SU-DHL-6 (cell line): ENCODE measurements at regions not wholly inside any gene's neighbourhood (a gene's known extent, or its start where the extent isn't known, plus 50 kb on each side); places are given as distances from the start of the nearest gene placed in this dataset.

Experiments used
- H2AFZ ChIP-seq: fragments of 200-600 bp; sonication (generic); 2 replicates; pipeline ENCODE4 v1.6.1; 2014; ENCODE audit warnings: low read depth, mild to moderate bottlenecking, moderate library complexity, mixed read lengths, antibody characterized with exemption, low read length; ENCODE audit not compliant: severe bottlenecking
- H3F3A ChIP-seq: fragments of 200-600 bp; shearing (Covaris generic); 2 replicates; pipeline ENCODE4 v1.6.0; 2016; ENCODE audit warnings: antibody characterized with exemption, mild to moderate bottlenecking; ENCODE audit not compliant: insufficient read depth
- H3K27ac ChIP-seq: fragments of 200-600 bp; sonication (generic); 2 replicates; pipeline ENCODE4 v1.5.1; 2016; ENCODE audit warnings: low read depth, mild to moderate bottlenecking, low read length, moderate library complexity, mixed read lengths
- H3K27me3 ChIP-seq: fragments of 200-600 bp; sonication (generic), shearing (Covaris generic); 2 replicates; pipeline ENCODE4 v1.6.0; 2014; ENCODE audit warnings: mild to moderate bottlenecking, low read length
- H3K36me3 ChIP-seq: fragments of 200-600 bp; sonication (generic); 2 replicates; pipeline ENCODE4 v1.6.1; 2014; ENCODE audit warnings: mild to moderate bottlenecking, low read length, mixed read lengths
- H3K4me2 ChIP-seq: fragments of 300-600, 200-600 bp; shearing (Covaris generic), sonication (generic); 2 replicates; pipeline ENCODE4 v1.6.0; 2014; ENCODE audit warnings: low read length, low read depth, mild to moderate bottlenecking; ENCODE audit not compliant: poor library complexity, severe bottlenecking
- H3K4me3 ChIP-seq: fragments of 200-600 bp; sonication (generic); 2 replicates; pipeline ENCODE4 v1.5.1; 2014; ENCODE audit warnings: antibody characterized with exemption, low read length, mild to moderate bottlenecking, mixed read lengths; ENCODE audit not compliant: insufficient read depth, poor library complexity, severe bottlenecking
- H3K79me2 ChIP-seq: fragments of 200-600 bp; sonication (generic); 2 replicates; pipeline ENCODE4 v1.6.1; 2014; ENCODE audit warnings: mild to moderate bottlenecking, low read length, moderate library complexity; ENCODE audit not compliant: insufficient read depth
- H3K9ac ChIP-seq: fragments of 200-600 bp; sonication (generic); 2 replicates; pipeline ENCODE4 v1.7.0; 2014; ENCODE audit warnings: mild to moderate bottlenecking, low read length
- H3K9me2 ChIP-seq: fragments of 200-600 bp; sonication (generic); replicated peaks from 2 replicates; pipeline ENCODE4 v1.6.1; 2014; ENCODE audit warnings: low read length; ENCODE audit not compliant: insufficient read depth
- H3K9me3 ChIP-seq: fragments of 200-600 bp; sonication (generic); 2 replicates; pipeline ENCODE4 v1.6.1; 2014; ENCODE audit warnings: low read length, mixed read lengths; ENCODE audit not compliant: insufficient read depth
- H4K20me1 ChIP-seq: fragments of 200-600 bp; sonication (generic); 2 replicates; pipeline ENCODE4 v1.6.1; 2014; ENCODE audit warnings: low read depth, mild to moderate bottlenecking, antibody characterized with exemption, low read length, moderate library complexity, mixed read lengths
- CTCF ChIP-seq: fragments of 200-600 bp; sonication (generic); IDR thresholded peaks from one replicate; pipeline ENCODE4 v1.5.1; 2017; ENCODE audit warnings: antibody characterized with exemption, mild to moderate bottlenecking, low read length, moderate library complexity; ENCODE audit not compliant: insufficient read depth, poor library complexity, severe bottlenecking
- EZH2phosphoT487 ChIP-seq: fragments of 200-600 bp; sonication (generic), shearing (Covaris generic); conservative IDR thresholded peaks from 2 replicates; pipeline ENCODE4 v1.6.1; 2018; ENCODE audit warnings: mild to moderate bottlenecking, antibody characterized with exemption, low read length, moderate library complexity, mixed read lengths

- Histone ChIP-seq H3K9ac (no peak overlapping the region), H4K20me1 (no peaks in the 10 kb centered on the region), H3K36me3 (no peaks in the 10 kb centered on the region), H3K9me2 (no peaks in the 10 kb centered on the region), H3K4me2 (no peak overlapping the region), H3K79me2 (no peaks in the 10 kb centered on the region), H3K27ac (no peak overlapping the region), H3K9me3 (no peaks in the 10 kb centered on the region), H3K27me3 (no peaks in the 10 kb centered on the region), H3F3A (no peaks in the 10 kb centered on the region), H3K4me3 (no peak overlapping the region), H2AFZ (no peak overlapping the region)
- no peak for TF ChIP-seq CTCF
Observed at GRCh38 chr3:154889227-154889634, 190.9 kb upstream of the MME start.

- no peak overlapping the region for H3K4me2 ChIP-seq
- no peak overlapping the region for H3K9ac ChIP-seq
- H3K27ac ChIP-seq: no peak overlapping the region
- H3K27me3 ChIP-seq: no peaks in the 10 kb centered on the region
- H3K4me3 ChIP-seq: no peak overlapping the region
- TF ChIP-seq EZH2phosphoT487: no peak
- no peak for TF ChIP-seq CTCF
- H3K36me3 ChIP-seq: no peaks in the 10 kb centered on the region
- H3K9me3 ChIP-seq: no peaks in the 10 kb centered on the region
- no peaks in the 10 kb centered on the region for H4K20me1 ChIP-seq
- no peak overlapping the region for H2AFZ ChIP-seq
- no peaks in the 10 kb centered on the region for H3K9me2 ChIP-seq
- H3K79me2 ChIP-seq: no peaks in the 10 kb centered on the region
- no peaks in the 10 kb centered on the region for H3F3A ChIP-seq
Observed at GRCh38 chr3:154887869-154888268, 192.2 kb upstream of the MME start.

- H3K27me3 ChIP-seq: no peaks in the 10 kb centered on the region
- no peak overlapping the region for H3K4me3 ChIP-seq
- no peaks in the 10 kb centered on the region for H3K36me3 ChIP-seq
- no peak overlapping the region for H3K27ac ChIP-seq
- H3K9me2 ChIP-seq: no peaks in the 10 kb centered on the region
- no peaks in the 10 kb centered on the region for H3F3A ChIP-seq
- H3K9me3 ChIP-seq: no peaks in the 10 kb centered on the region
- TF ChIP-seq CTCF (no peak), EZH2phosphoT487 (no peak)
- no peak overlapping the region for H2AFZ ChIP-seq
- H4K20me1 ChIP-seq: no peaks in the 10 kb centered on the region
- H3K9ac ChIP-seq: no peak overlapping the region
- H3K4me2 ChIP-seq: no peak overlapping the region
- H3K79me2 ChIP-seq: no peaks in the 10 kb centered on the region
Observed at GRCh38 chr3:154886437-154886836, 193.7 kb upstream of the MME start.

GRCh38 chr3:154885418-154885817, 194.7 kb upstream of the MME start:
- no peak overlapping the region for H2AFZ ChIP-seq
- H3K9me2 ChIP-seq: no peaks in the 10 kb centered on the region
- no peak overlapping the region for H3K9ac ChIP-seq
- H3K9me3 ChIP-seq: no peaks in the 10 kb centered on the region
- H3K79me2 ChIP-seq: no peaks in the 10 kb centered on the region
- no peaks in the 10 kb centered on the region for H3K27me3 ChIP-seq
- H3K4me2 ChIP-seq: no peak overlapping the region
- no peak for TF ChIP-seq EZH2phosphoT487
- TF ChIP-seq CTCF: no peak
- H3K36me3 ChIP-seq: no peaks in the 10 kb centered on the region
- no peak overlapping the region for H3K4me3 ChIP-seq
- no peaks in the 10 kb centered on the region for H4K20me1 ChIP-seq
- H3K27ac ChIP-seq: no peak overlapping the region
- no peaks in the 10 kb centered on the region for H3F3A ChIP-seq
